Hematopoietic multipotent progenitor cell treated with erythropoietin and hydrocortisone succinate and interleukin-3 and kit ligand, for 8 days (in vitro differentiated cells): ENCODE measurements at regions not wholly inside any gene's neighbourhood (a gene's known extent, or its start where the extent isn't known, plus 50 kb on each side); places are given as distances from the start of the nearest gene placed in this dataset.

Source experiments
- DNase-seq: peaks from one replicate; pipeline ENCODE4 v3.0.0-alpha.2; 2015

- peak; percentile 79 for DNase-seq
These were observed 569.3 kb upstream of the DIPK2B start for GRCh38 chrX:45769761-45770582.

GRCh38 chrX:45768666-45769236 is 568.1 kb upstream of the DIPK2B start:
- DNase-seq: no peak

- DNase-seq: peak; percentile 78
These were observed 566.4 kb upstream of the DIPK2B start for GRCh38 chrX:45766981-45767501.

- DNase-seq: no peak
These were observed 565.1 kb upstream of the DIPK2B start for GRCh38 chrX:45765767-45766166.

GRCh38 chrX:45765281-45765680 is 564.6 kb upstream of the DIPK2B start:
- DNase-seq: no peak

- DNase-seq: no peak
These were observed 562.3 kb upstream of the DIPK2B start for GRCh38 chrX:45762699-45763647.

GRCh38 chrX:45761920-45762319 is 561.2 kb upstream of the DIPK2B start:
- DNase-seq: no peak

GRCh38 chrX:45760187-45760742 is 559.6 kb upstream of the DIPK2B start:
- DNase-seq: no peak

GRCh38 chrX:45758738-45759397 is 558.2 kb upstream of the DIPK2B start:
- no peak for DNase-seq

GRCh38 chrX:45758319-45758718 is 557.6 kb upstream of the DIPK2B start:
- peak; percentile 28 for DNase-seq

GRCh38 chrX:45757272-45757671 is 556.6 kb upstream of the DIPK2B start:
- no peak for DNase-seq

GRCh38 chrX:45756557-45756956 is 555.9 kb upstream of the DIPK2B start:
- DNase-seq: no peak

- no peak for DNase-seq
These were observed 555.0 kb upstream of the DIPK2B start for GRCh38 chrX:45755703-45756102.

GRCh38 chrX:45751156-45751555 is 550.5 kb upstream of the DIPK2B start:
- no peak for DNase-seq

GRCh38 chrX:45750639-45751038 is 550.0 kb upstream of the DIPK2B start:
- DNase-seq: no peak

- DNase-seq: no peak
These were observed 548.7 kb upstream of the DIPK2B start for GRCh38 chrX:45749375-45749774.

- peak; percentile 37 for DNase-seq
These were observed 547.7 kb upstream of the DIPK2B start for GRCh38 chrX:45748369-45748774.

- no peak for DNase-seq
These were observed 547.2 kb upstream of the DIPK2B start for GRCh38 chrX:45747905-45748304.

- DNase-seq: no peak
These were observed 544.8 kb upstream of the DIPK2B start for GRCh38 chrX:45745479-45745878.

GRCh38 chrX:45743906-45744625 is 543.4 kb upstream of the DIPK2B start:
- no peak for DNase-seq

GRCh38 chrX:45743081-45743533 is 542.4 kb upstream of the DIPK2B start:
- DNase-seq: no peak

GRCh38 chrX:45740291-45740690 is 539.6 kb upstream of the DIPK2B start:
- no peak for DNase-seq
